GM19452 (cell line): ENCODE measurements at regions not wholly inside any gene's neighbourhood (a gene's known extent, or its start where the extent isn't known, plus 50 kb on each side); places are given as distances from the start of the nearest gene placed in this dataset.
"Not testable (repeated sequence)": the region's sequence is repeated elsewhere in the genome, so short reads cannot be mapped to it uniquely, and the experiment has no call there.

Experiments used
- ATAC-seq: cut with Tn5 transposase; IDR thresholded peaks from one replicate; pipeline ENCODE4 v1.9.1; 2021; ENCODE audit not compliant: unreplicated experiment

- no peak for ATAC-seq
These were observed 689.3 kb downstream of the CENPC start for GRCh38 chr4:66855956-66856355.

- ATAC-seq = no peak
These were observed 691.5 kb downstream of the CENPC start for GRCh38 chr4:66853845-66854244.

DNA sequence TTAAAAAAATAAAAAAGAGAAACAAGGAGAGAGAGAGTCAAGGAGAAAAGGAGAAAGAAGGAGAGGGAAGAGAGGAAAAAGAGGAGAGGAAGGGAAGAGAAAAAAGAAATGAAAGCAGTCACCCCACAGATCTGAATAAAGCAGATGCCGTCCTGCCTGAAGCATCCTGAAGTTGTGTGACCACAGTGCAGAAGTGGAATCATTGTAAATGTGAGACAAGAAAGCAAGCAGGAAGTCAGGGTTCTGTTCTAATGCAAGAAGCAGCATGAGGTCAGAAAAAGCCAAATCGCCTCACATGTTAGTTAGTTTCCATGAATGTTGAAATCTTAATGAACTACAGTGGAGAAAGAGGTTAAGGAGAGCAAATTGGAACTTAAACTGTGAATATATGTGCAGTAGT lies 692.5 kb downstream of the CENPC start:
- no peak for ATAC-seq

DNA sequence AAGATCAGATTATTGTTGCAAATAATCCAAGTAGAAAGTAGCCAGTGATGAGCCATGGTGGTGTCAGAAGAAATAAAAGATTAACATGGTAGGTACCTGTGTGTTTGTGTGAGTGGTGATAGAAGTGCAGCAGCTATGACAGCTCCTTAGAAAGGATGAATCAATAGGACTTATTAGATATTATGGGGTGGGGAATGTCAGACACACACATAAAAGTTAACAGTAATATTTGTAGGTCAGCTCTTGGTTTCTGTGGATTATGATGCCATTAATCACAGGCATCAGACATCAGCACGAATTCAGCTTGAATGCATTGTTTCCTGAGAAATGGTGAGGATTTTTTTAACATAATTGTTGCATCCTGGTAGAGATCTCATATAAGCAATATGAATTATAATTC lies 695.7 kb downstream of the CENPC start:
- ATAC-seq = no peak

- no peak for ATAC-seq
These were observed 702.6 kb downstream of the CENPC start for GRCh38 chr4:66842724-66843088.

GRCh38 chr4:66842026-66842723 lies 703.1 kb downstream of the CENPC start:
- ATAC-seq = no peak

- ATAC-seq = no peak
These were observed 705.1 kb downstream of the CENPC start for GRCh38 chr4:66840178-66840577.

- ATAC-seq = no peak
These were observed 707.9 kb downstream of the CENPC start for GRCh38 chr4:66837279-66837922.

GRCh38 chr4:66829310-66829709 lies 716.0 kb downstream of the CENPC start:
- ATAC-seq = no peak

DNA sequence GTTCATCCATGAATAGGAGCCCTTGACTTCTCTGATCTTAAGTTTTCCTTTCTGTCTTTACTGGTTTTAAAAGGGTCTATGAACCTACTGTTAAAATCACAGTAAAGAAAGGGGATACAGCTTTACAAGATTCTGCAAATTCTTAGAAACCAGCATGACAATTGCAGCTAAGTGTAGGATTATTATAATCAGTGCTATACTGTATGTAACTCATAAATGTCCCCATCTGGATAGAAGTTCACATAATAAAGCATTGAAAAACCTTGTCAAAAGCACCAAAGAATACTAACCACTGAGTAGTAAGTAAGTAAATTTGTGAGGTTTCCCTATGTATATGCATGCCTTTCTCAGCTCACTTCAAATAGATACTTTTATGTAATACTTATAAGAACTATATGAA lies 724.6 kb downstream of the CENPC start:
- no peak for ATAC-seq

DNA sequence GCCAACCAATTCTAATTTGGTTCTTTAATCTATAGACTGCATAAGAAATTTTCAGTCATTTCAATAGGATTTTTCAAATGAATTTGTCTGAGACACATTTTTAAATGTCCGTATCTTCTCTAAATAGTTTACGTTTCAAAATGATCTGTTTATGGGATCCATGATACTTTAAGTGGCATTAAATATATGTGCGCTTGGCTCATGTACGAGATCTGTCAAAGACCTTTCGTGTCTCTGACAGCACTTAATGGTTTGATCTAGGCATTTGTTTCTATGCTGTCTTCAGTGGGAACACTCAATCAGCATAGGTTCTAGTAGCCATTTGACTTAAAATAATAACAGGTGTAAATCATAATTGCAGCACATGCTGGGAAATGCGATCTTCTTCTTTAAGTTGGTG lies 731.0 kb downstream of the CENPC start:
- no peak for ATAC-seq

- ATAC-seq = no peak
These were observed 739.7 kb downstream of the CENPC start for GRCh38 chr4:66805582-66805981.

DNA sequence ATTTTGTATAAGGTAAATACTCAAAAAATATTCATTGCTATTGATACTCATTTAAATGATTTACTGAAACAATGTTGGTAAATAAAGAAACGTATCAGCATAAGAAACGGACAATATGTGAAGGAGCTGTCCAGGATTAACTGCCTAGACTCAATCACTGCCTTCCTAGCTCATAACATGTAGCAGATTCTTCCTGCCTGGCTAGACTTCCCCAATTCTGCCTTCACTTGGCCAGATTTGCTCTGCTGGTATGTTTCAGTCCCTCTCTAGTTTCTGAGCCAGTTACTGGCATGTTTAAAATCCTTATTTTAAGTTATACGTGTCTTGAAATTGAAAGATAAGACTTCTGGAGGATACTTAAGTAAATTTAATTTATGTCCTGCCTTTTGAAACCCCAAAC lies 740.3 kb downstream of the CENPC start:
- no peak for ATAC-seq

GRCh38 chr4:66797608-66798007 lies 747.7 kb downstream of the CENPC start:
- ATAC-seq = no peak

GRCh38 chr4:66795724-66796123 lies 749.6 kb downstream of the CENPC start:
- ATAC-seq = no peak

DNA sequence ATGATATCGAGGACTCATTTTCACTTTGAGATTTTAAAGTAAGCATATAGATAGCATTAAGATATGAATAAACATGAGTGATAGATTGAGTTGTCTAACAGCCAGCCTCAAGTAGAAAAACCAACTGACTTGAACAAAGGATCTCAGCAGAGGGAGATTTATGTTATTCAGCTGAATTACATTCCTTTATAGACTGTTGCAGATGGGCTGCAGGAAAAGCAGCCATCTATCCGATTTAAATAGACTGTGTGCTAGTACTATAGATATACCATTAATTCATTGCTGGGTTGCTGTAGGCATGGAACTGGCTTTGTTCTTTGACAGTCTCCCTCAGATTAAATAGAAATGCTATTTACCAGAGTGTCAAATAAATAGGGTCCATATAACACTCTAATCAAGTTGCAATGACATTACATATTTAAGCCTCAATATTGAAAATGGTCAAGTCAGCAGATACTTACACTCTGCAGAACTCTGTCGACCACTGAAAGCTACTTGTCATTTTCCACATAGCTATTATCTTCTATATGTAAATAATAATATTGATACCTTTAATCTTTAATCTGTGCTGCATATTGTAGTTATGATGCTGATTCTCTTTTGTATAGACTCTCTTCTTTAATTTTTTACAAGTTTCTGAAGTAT lies 750.8 kb downstream of the CENPC start:
- no peak for ATAC-seq

DNA sequence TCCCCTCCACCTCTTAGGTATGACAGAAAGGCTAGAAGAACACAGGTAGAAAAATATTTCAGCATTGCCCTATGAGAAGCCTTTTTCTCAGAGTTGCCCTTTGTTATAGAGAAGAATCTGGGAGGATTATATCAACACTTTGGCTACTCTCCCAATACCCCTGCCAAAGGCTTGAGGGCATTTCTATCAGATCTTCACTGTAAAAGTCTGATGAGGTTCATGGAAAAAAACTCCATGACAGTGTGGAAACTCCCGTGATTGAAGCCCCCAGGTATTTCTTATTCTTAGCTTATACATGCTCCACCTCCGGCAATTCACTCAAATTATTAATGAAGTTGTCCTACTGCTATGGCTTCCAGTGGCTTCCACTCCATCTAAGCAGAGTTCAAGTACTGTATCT lies 753.6 kb downstream of the CENPC start:
- ATAC-seq = no peak

DNA sequence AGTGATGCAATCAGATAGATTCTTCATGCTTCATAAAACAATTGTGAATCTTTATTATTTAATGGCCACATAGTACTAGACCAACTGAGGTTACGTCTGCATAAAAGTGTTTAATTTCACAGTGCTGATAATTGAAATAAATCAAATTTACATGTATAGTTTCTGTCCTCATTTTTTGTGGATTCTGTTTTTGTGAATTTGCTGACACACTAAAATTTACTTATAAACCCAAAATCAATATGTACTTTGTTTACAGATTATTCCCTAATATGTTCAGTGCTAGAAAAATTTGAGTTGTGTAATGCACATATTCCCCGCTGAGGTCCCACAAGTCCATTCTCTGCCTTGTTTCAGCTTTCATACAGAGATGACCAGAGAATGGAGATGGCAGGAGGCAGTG lies 759.8 kb downstream of the CENPC start:
- no peak for ATAC-seq

- not testable (repeated sequence) for ATAC-seq
These were observed 762.6 kb downstream of the CENPC start for GRCh38 chr4:66782751-66783150.

DNA sequence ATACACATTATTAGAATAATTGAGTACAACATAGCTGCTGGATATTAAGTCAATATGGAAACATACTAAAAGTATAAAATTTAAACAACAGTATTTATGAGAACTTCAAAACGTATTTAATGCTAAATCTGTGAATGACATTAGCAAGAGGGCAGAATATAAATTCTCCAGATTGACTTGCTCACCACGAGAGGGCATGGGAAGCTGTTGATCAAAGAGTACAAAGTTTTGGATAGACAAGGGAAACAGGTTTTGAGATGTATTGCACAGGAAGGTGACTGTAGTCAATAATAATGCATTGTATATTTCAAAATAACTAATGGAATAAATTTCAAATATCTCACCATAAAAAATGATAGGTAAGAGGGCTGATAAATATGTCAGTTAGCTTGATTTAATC lies 768.2 kb downstream of the CENPC start:
- ATAC-seq = no peak

GRCh38 chr4:66769441-66769840 lies 775.9 kb downstream of the CENPC start:
- no peak for ATAC-seq

DNA sequence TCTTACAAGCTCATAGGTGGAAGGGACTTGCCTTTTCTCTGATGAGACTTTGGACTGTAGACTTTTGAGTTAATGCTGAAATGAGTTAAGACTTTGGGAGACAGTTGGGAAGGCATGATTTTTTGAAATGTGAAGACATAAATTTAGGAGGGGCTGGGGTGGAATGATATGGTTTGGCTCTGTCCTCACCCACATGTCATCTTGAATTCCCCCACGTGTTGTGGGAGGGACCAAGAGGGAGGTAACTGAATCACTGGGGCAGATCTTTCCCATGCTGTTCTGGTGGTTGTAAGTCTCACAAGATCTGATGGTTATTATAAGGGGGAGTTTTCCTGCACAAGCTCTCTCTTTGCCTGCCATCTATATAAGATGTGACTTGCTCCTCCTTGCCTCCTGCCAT lies 777.9 kb downstream of the CENPC start:
- no peak for ATAC-seq

DNA sequence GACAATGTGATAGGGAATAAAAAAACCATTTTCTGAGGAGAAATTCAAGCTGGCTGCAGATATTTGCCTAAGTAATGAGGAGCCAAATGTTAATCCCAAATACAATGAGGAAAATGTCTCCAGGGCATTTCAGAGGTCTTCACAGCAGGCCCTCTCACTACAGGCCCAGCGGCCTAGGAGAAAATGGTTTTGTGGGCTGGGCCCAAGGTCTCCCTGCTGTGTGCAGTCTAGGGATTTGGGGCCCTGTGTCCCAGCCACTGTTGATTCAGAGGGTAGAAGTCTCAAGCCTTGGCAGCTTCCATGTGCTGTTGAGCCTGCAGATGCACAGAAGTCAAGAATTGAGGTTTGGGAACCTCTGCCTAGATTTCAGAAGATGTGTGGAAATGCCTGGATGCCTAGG lies 778.7 kb downstream of the CENPC start:
- ATAC-seq = no peak
